ENCODE measurements at regions not wholly inside any gene's neighbourhood (a gene's known extent, or its start where the extent isn't known, plus 50 kb on each side); places are given as distances from the start of the nearest gene placed in this dataset.

DNA sequence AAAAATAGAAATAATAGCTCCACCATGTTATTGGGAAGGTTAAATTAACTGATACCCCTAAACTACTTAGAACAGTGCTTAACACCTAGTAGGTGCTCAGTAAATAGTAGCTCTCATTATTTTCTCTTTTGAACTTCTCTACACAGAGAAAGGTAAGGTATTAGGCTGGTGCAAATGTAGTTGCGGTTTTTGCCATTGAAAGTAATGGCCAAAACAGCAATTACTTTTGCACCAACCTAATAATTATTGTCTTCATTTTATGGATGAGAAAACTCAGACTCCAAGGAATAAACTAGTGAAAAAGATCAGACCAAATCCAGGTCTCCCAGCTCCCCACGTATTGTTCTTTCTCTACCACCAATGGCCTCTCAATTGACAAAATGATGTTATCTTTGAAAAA lies 157.2 kb upstream of the TMPO start:
- Histone ChIP-seq H3K36me3 (replicated peaks in 1 of 2; ENCODE audit: control insufficient read depth in 1 of 2, insufficient read depth in 2 of 2, low read length in 2 of 2) (no peaks in the 10 kb centered on the region), H3K27me3 (ENCODE audit: control insufficient read depth in 2 of 2, insufficient read depth in 2 of 2, low read length in 2 of 2) (no peaks in the 10 kb centered on the region), H3K9me3 (replicated peaks in 1 of 2; ENCODE audit: control insufficient read depth in 1 of 2, insufficient read depth in 1 of 2, low read length in 2 of 2) (no peaks in the 10 kb centered on the region), H2AFZ (ENCODE audit: insufficient read depth, low read depth, low read length, poor library complexity, severe bottlenecking) (no peak overlapping the region), H3K27ac (ENCODE audit: low read depth in 1 of 2, low read length in 2 of 2) (no peak overlapping the region), H3K79me2 (ENCODE audit: insufficient read depth, low read length) (no peaks in the 10 kb centered on the region), H4K20me1 (ENCODE audit: insufficient read depth, low read length) (no peaks in the 10 kb centered on the region), H3K4me3 (replicated peaks in 1 of 3; ENCODE audit: low read depth in 2 of 3, low read length in 3 of 3) (no peak overlapping the region), H3K9ac (ENCODE audit: insufficient read depth, low read length, poor library complexity, severe bottlenecking) (no peak overlapping the region), H3K4me1 (ENCODE audit: control insufficient read depth in 1 of 2, insufficient read depth in 2 of 2, low read length in 2 of 2) (no peaks in the 10 kb centered on the region), H3K4me2 (replicated peaks; ENCODE audit: extremely low read depth, low read length, poor library complexity, severe bottlenecking) (no peak overlapping the region)
- no CpG with 5 or more reads among the region's 2 CpGs for WGBS (ENCODE audit: insufficient coverage)
- peaks cover 0 to 1% (median 0%) of the 10 kb centered on the region in 7 donors for H3K9me3 Mint-ChIP-seq
- H3K27me3 Mint-ChIP-seq (ENCODE audit: low read depth in 3 of 3): peaks cover 2 to 5% (median 3%) of the 10 kb centered on the region in 3 donors
- no peak overlapping the region for H3K27ac Mint-ChIP-seq
- DNase-seq: no peak
- H3K36me3 Mint-ChIP-seq: no peaks in the 10 kb centered on the region
- no peak overlapping the region for H3K4me3 Mint-ChIP-seq
- H3K4me1 Mint-ChIP-seq: no peaks in the 10 kb centered on the region
- intact Hi-C loops (cut with micrococcal nuclease): no loop called here
- TF ChIP-seq, protein P1, sequence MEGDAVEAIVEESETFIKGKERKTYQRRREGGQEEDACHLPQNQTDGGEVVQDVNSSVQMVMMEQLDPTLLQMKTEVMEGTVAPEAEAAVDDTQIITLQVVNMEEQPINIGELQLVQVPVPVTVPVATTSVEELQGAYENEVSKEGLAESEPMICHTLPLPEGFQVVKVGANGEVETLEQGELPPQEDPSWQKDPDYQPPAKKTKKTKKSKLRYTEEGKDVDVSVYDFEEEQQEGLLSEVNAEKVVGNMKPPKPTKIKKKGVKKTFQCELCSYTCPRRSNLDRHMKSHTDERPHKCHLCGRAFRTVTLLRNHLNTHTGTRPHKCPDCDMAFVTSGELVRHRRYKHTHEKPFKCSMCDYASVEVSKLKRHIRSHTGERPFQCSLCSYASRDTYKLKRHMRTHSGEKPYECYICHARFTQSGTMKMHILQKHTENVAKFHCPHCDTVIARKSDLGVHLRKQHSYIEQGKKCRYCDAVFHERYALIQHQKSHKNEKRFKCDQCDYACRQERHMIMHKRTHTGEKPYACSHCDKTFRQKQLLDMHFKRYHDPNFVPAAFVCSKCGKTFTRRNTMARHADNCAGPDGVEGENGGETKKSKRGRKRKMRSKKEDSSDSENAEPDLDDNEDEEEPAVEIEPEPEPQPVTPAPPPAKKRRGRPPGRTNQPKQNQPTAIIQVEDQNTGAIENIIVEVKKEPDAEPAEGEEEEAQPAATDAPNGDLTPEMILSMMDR (IDR thresholded peaks at IDR 0.05): no peak

DNA sequence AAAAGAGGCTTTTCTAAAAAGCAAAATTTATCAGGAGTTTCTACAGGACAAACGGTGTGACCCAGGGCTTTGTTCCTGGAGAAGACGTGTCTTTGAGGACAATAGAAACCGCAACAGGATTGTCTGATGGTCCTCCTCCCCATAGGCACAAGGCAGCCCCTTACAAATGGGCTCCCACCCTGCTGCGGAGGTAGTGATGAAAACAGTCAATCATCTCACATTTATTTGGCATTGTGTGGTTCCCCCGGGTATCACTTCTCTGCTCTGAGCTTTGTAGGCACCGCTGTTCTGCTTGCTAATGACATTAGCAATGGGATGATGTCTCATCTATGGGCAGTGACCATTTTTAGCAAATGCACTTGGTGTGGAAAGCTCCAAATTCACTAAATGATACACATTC lies 155.5 kb upstream of the TMPO start:
- Mint-ChIP-seq H3K27me3 (ENCODE audit: low read depth in 3 of 3) (peaks cover 3 to 8% (median 7%) of the 10 kb centered on the region in 3 donors), H3K4me1 (no peaks in the 10 kb centered on the region), H3K4me3 (no peak overlapping the region), H3K9me3 (peaks cover 0 to 1% (median 0%) of the 10 kb centered on the region in 7 donors), H3K27ac (no peak overlapping the region), H3K36me3 (no peaks in the 10 kb centered on the region)
- H3K79me2 ChIP-seq (ENCODE audit: insufficient read depth, low read length): no peaks in the 10 kb centered on the region
- H3K9me3 ChIP-seq (replicated peaks in 1 of 2; ENCODE audit: control insufficient read depth in 1 of 2, insufficient read depth in 1 of 2, low read length in 2 of 2): no peaks in the 10 kb centered on the region
- H3K4me2 ChIP-seq (replicated peaks; ENCODE audit: extremely low read depth, low read length, poor library complexity, severe bottlenecking): no peak overlapping the region
- no peak overlapping the region for H3K27ac ChIP-seq (ENCODE audit: low read depth in 1 of 2, low read length in 2 of 2)
- H4K20me1 ChIP-seq (ENCODE audit: insufficient read depth, low read length): no peaks in the 10 kb centered on the region
- WGBS (ENCODE audit: insufficient coverage): 100% methylated on average over 3 of the region's 6 CpGs
- H3K4me3 ChIP-seq (replicated peaks in 1 of 3; ENCODE audit: low read depth in 2 of 3, low read length in 3 of 3): no peak overlapping the region
- DNase-seq: no peak
- H2AFZ ChIP-seq (ENCODE audit: insufficient read depth, low read depth, low read length, poor library complexity, severe bottlenecking): no peak overlapping the region
- H3K9ac ChIP-seq (ENCODE audit: insufficient read depth, low read length, poor library complexity, severe bottlenecking): no peak overlapping the region
- TF ChIP-seq, protein P1 (IDR thresholded peaks at IDR 0.05): no peak
- no peaks in the 10 kb centered on the region for H3K36me3 ChIP-seq (replicated peaks in 1 of 2; ENCODE audit: control insufficient read depth in 1 of 2, insufficient read depth in 2 of 2, low read length in 2 of 2)
- intact Hi-C loops (cut with micrococcal nuclease): no loop called here
- no peaks in the 10 kb centered on the region for H3K27me3 ChIP-seq (ENCODE audit: control insufficient read depth in 2 of 2, insufficient read depth in 2 of 2, low read length in 2 of 2)
- no peaks in the 10 kb centered on the region for H3K4me1 ChIP-seq (ENCODE audit: control insufficient read depth in 1 of 2, insufficient read depth in 2 of 2, low read length in 2 of 2)
